ENCODE measurements at regions not wholly inside any gene's neighbourhood (a gene's known extent, or its start where the extent isn't known, plus 50 kb on each side); places are given as distances from the start of the nearest gene placed in this dataset.

GRCh38 chr13:40243982-40244381 lies 422.5 kb downstream of the FOXO1 start:
- TF ChIP-seq CTCF (conservative IDR thresholded peaks at IDR 0.05; ENCODE audit: low read depth in 2 of 2) = no peak
- no peak for TF ChIP-seq ZNF114 (CRISPR knock-in tag; IDR thresholded peaks at IDR 0.05)
- TF ChIP-seq EZH2 (IDR thresholded peaks at IDR 0.05; ENCODE audit: low read depth, unreplicated experiment) = no peak
- no peak for TF ChIP-seq POLR2AphosphoS5 (IDR thresholded peaks at IDR 0.05; ENCODE audit: low read depth)
- no peak for TF ChIP-seq ZNF331 (CRISPR knock-in tag; IDR thresholded peaks at IDR 0.05; ENCODE audit: low read depth)
- no peak for TF ChIP-seq JUNB (IDR thresholded peaks at IDR 0.05; ENCODE audit: unreplicated experiment)

Data from GM23338 (cell line).